Ovary (tissue), 7 donors: ENCODE measurements at regions not wholly inside any gene's neighbourhood (a gene's known extent, or its start where the extent isn't known, plus 50 kb on each side); places are given as distances from the start of the nearest gene placed in this dataset.

Source experiments
- DNase-seq, 5 donors: peaks; one replicate each; pipeline ENCODE4 v3.0.0-alpha.2; 2019 to 2020
- H3K27ac ChIP-seq, 2 donors: fragments of 200-600 bp; one replicate each; pipeline versions ENCODE4 v1.5.1 to v1.8.0; 2019 to 2022
- H3K27me3 ChIP-seq: fragments of 200-600 bp; one replicate; pipeline ENCODE4 v1.8.0; 2022
- H3K36me3 ChIP-seq: fragments of 200-600 bp; sonication (generic); one replicate; pipeline ENCODE4 v1.5.1; 2019
- H3K4me1 ChIP-seq: one replicate; pipeline ENCODE4 v1.8.1; 2013; ENCODE audit warnings: mild to moderate bottlenecking, moderate library complexity; ENCODE audit not compliant: insufficient read depth
- H3K4me3 ChIP-seq: fragments of 200-600 bp; sonication (generic); one replicate; pipeline ENCODE4 v1.5.1; 2017
- H3K9me3 ChIP-seq, 2 donors: fragments of 200-600 bp in 1 of 2; sonication (generic) in 1 of 2; one replicate each; pipeline versions ENCODE4 v1.5.1 to v1.8.1; 2013 to 2019; ENCODE audit warnings: mild to moderate bottlenecking in 1 of 2, moderate library complexity in 1 of 2
- EP300 ChIP-seq: sonication (generic); formaldehyde crosslinking; IDR thresholded peaks from one replicate; pipeline ENCODE4 v1.6.1; 2017; ENCODE audit warnings: antibody characterized with exemption
- POLR2A ChIP-seq: fragments of 450-650 bp; IDR thresholded peaks from one replicate; pipeline ENCODE4 v1.6.1; 2017; ENCODE audit warnings: antibody characterized with exemption, mild to moderate bottlenecking, moderate library complexity
- WGBS, 3 donors: extraction: QIAGEN DNeasy Blood & Tissue Kit in 1 of 3; methylation state at CpG; one replicate each; pipeline versions ENCODE4 v1.1.5 to v1.1.7; 2013 to 2017; 5-methylcytosine and 5-hydroxymethylcytosine counted together
- intact Hi-C, 4 donors: fragments of 100-400 bp; cut with DNase I; formaldehyde crosslinking; loops; one replicate each; pipeline versions ENCODE4 v1.11.0 to v1.15.1; 2022 to 2023
- TF ChIP-seq, protein P1 (sequence below), 3 donors: fragments of 450-650 bp in 2 of 3; fragments of 200-600 bp in 1 of 3; IDR thresholded peaks; one replicate each; pipeline versions ENCODE4 v1.5.1 to v1.8.0; 2016 to 2022; ENCODE audit warnings: antibody characterized with exemption in 3 of 3, mild to moderate bottlenecking in 1 of 3
- donor health status: DM: no; HTN: no; CAD: no; lungs with moderate emphysema.
- donor health status: DM: no; HTN: no; CAD: no.
- donor health status: Bipolar disorder and iron deficiency.
- donor health status: DM: no; HTN: no; CAD: no.
- donor health status: DM: yes; HTN: yes; CAD: no.

DNA sequence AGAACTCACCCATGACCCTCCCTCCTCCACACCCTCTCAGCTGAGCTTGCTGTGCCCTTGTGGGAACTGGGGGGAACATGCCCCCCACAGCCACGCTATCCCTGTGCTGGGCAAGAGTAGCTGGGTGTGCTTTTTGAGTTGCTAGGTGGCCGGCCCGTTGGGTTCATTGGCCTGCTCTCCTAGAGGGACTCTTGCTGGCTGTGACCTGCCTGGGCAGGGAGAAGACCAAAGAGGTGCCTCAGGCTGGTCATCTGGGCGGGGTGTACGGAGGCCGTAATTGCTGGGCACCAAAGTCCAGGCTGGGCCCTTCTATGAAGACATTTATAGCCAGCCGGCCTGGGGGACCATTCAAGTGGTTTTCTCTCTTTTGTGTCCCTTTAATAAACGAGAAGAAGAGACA is 138.3 kb upstream of the ZBTB40 start:
- no peak for DNase-seq

DNA sequence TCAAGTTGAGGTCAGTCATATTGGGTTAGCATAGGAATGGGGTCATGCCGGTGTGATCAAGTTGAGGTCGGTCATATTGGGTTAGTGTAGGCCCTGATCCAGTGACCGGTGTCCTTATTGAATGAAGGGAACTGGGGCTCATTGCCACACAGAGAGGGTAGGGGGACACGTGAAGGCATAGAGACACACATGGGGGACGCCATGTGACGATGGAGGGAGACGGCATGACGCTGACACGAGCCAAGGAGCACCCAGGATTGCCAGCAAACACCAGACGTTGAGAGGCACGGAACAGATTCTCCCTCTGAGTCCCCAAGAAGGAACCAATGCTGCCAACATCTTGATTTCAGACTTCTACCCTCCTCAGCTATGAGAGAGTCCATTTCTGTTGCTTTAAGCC is 136.9 kb upstream of the ZBTB40 start:
- no peak for TF ChIP-seq POLR2A
- TF ChIP-seq EP300 = no peak
- TF ChIP-seq, protein P1, sequence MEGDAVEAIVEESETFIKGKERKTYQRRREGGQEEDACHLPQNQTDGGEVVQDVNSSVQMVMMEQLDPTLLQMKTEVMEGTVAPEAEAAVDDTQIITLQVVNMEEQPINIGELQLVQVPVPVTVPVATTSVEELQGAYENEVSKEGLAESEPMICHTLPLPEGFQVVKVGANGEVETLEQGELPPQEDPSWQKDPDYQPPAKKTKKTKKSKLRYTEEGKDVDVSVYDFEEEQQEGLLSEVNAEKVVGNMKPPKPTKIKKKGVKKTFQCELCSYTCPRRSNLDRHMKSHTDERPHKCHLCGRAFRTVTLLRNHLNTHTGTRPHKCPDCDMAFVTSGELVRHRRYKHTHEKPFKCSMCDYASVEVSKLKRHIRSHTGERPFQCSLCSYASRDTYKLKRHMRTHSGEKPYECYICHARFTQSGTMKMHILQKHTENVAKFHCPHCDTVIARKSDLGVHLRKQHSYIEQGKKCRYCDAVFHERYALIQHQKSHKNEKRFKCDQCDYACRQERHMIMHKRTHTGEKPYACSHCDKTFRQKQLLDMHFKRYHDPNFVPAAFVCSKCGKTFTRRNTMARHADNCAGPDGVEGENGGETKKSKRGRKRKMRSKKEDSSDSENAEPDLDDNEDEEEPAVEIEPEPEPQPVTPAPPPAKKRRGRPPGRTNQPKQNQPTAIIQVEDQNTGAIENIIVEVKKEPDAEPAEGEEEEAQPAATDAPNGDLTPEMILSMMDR (IDR thresholded peaks at IDR 0.05) = no peak
- DNase-seq = no peak
- no peaks in the 10 kb centered on the region for H3K36me3 ChIP-seq
- H3K9me3 ChIP-seq = no peaks in the 10 kb centered on the region
- no peak overlapping the region for H3K27ac ChIP-seq
- intact Hi-C loops = no loop called here
- no peaks in the 10 kb centered on the region for H3K27me3 ChIP-seq
- H3K4me3 ChIP-seq = no peak overlapping the region
- 94 to 95% (median 95%) methylated on average over 11 of the region's 11 CpGs for WGBS, 3 donors
- H3K4me1 ChIP-seq = no peaks in the 10 kb centered on the region

More for the DNA sequence above, 138.3 kb upstream of the ZBTB40 start:
- Histone ChIP-seq H3K9me3 (no peaks in the 10 kb centered on the region), H3K4me3 (no peak overlapping the region), H3K27me3 (no peaks in the 10 kb centered on the region), H3K36me3 (no peaks in the 10 kb centered on the region), H3K4me1 (no peaks in the 10 kb centered on the region), H3K27ac (no peak overlapping the region)
- intact Hi-C loops = no loop called here
- 87 to 89% (median 87%) methylated on average over 8 of the region's 8 CpGs for WGBS, 3 donors
- TF ChIP-seq EP300 = no peak
- no peak for TF ChIP-seq POLR2A
- TF ChIP-seq, protein P1 (IDR thresholded peaks at IDR 0.05) = no peak

DNA sequence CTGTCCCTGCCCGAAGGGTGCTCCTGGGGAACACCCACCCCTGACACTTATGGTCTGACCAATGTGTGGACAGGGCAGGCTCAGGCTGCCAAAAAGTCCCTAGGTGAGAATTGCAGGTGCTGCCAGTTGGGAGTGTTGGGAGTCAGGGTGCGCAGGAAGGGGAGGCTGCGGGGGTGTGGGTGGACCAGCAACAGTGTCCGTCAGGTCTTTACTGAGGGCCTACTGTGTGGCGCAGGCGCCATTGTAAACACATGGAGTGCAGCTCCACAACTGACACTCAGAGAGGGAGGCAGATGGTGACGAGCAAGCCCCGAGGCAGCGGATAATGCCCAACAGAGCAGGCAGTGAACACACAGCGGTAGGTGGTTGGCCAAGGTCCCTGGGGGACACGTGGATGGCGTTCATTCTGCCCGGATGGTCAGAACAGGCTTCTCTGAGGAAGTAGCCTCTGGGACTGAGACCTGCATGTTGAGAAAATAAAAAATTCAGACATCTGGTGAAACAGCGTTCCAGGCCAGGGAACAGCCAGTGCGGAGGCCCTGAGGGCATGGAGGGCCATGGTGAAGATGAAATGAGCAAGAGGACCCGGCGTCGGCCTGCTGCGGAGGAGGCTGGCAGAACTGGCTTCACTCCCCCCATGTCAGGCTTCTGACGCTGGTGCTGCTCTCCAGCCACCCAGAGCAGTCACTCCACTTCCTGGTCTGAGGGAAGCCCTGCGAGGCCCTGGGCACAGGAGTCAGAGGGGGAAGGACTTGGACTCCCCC is 136.2 kb upstream of the ZBTB40 start:
- TF ChIP-seq, protein P1 (IDR thresholded peaks at IDR 0.05) = no peak
- TF ChIP-seq POLR2A (no peak), EP300 (no peak)

DNA sequence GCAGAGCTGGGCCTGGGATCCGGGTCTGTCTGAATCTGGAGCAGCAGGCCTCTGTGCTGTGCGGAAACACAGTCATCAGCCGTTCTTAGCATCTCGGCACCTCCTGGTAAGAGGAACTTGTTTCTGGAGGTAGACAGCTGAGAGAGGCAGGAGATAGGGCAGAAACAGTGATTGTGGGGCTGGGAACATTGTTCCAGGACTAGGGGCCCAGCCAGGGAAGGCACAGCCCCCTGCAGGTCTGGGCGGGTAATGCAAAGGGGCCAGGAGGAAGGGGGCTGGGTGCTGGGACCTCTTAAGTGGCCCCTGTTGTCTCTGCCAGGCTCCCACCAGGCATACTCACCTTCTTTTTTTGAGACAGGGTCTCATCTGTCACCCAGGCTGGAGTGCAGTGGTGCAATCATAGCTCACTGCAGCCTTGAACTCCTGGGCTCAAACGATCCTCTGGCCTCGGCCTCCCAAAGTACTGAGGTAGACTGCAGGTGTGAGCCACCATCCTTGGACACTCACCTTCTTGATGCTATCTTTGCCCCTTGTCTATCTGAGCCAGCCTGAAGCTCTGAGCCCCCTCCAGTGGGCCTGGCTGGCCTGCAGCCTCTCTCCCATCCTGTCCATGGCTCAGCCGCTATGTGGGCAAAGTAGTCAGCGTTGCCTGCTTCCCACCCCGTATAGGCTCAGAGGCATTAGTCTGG is 134.3 kb upstream of the ZBTB40 start:
- no peaks in the 10 kb centered on the region for H3K9me3 ChIP-seq
- DNase-seq = no peak
- no peaks in the 10 kb centered on the region for H3K4me1 ChIP-seq
- 85 to 88% (median 87%) methylated on average over 10 of the region's 10 CpGs for WGBS, 3 donors
- H3K36me3 ChIP-seq = no peaks in the 10 kb centered on the region
- TF ChIP-seq EP300 (no peak), POLR2A (no peak)
- TF ChIP-seq, protein P1 (IDR thresholded peaks at IDR 0.05) = no peak
- no peak overlapping the region for H3K27ac ChIP-seq
- no peaks in the 10 kb centered on the region for H3K27me3 ChIP-seq
- H3K4me3 ChIP-seq = no peak overlapping the region
- intact Hi-C loops = no loop called here

More for the DNA sequence above, 136.2 kb upstream of the ZBTB40 start:
- 79 to 82% (median 82%) methylated on average over 21 of the region's 21 CpGs for WGBS, 3 donors
- Histone ChIP-seq H3K4me1 (no peaks in the 10 kb centered on the region), H3K36me3 (no peaks in the 10 kb centered on the region), H3K4me3 (no peak overlapping the region), H3K9me3 (no peaks in the 10 kb centered on the region), H3K27ac (no peak overlapping the region), H3K27me3 (no peaks in the 10 kb centered on the region)
- intact Hi-C loops = no loop called here
- no peak for DNase-seq
